Ovary (tissue), 7 donors: ENCODE measurements at regions not wholly inside any gene's neighbourhood (a gene's known extent, or its start where the extent isn't known, plus 50 kb on each side); places are given as distances from the start of the nearest gene placed in this dataset.
"Not testable (repeated sequence)": the region's sequence is repeated elsewhere in the genome, so short reads cannot be mapped to it uniquely, and the experiment has no call there.

ENCODE experiments used
- DNase-seq, 5 donors: peaks; one replicate each; pipeline ENCODE4 v3.0.0-alpha.2; 2019 to 2020
- H3K27ac ChIP-seq, 2 donors: fragments of 200-600 bp; one replicate each; pipeline versions ENCODE4 v1.5.1 to v1.8.0; 2019 to 2022
- H3K27me3 ChIP-seq: fragments of 200-600 bp; one replicate; pipeline ENCODE4 v1.8.0; 2022
- H3K36me3 ChIP-seq: fragments of 200-600 bp; sonication (generic); one replicate; pipeline ENCODE4 v1.5.1; 2019
- H3K4me1 ChIP-seq: one replicate; pipeline ENCODE4 v1.8.1; 2013; ENCODE audit warnings: mild to moderate bottlenecking, moderate library complexity; ENCODE audit not compliant: insufficient read depth
- H3K4me3 ChIP-seq: fragments of 200-600 bp; sonication (generic); one replicate; pipeline ENCODE4 v1.5.1; 2017
- H3K9me3 ChIP-seq, 2 donors: fragments of 200-600 bp in 1 of 2; sonication (generic) in 1 of 2; one replicate each; pipeline versions ENCODE4 v1.5.1 to v1.8.1; 2013 to 2019; ENCODE audit warnings: mild to moderate bottlenecking in 1 of 2, moderate library complexity in 1 of 2
- CTCF ChIP-seq, 3 donors: fragments of 450-650 bp in 2 of 3; fragments of 200-600 bp in 1 of 3; IDR thresholded peaks; one replicate each; pipeline versions ENCODE4 v1.5.1 to v1.8.0; 2016 to 2022; ENCODE audit warnings: antibody characterized with exemption in 3 of 3, mild to moderate bottlenecking in 1 of 3
- EP300 ChIP-seq: sonication (generic); formaldehyde crosslinking; IDR thresholded peaks from one replicate; pipeline ENCODE4 v1.6.1; 2017; ENCODE audit warnings: antibody characterized with exemption
- POLR2A ChIP-seq: fragments of 450-650 bp; IDR thresholded peaks from one replicate; pipeline ENCODE4 v1.6.1; 2017; ENCODE audit warnings: antibody characterized with exemption, mild to moderate bottlenecking, moderate library complexity
- WGBS, 3 donors: extraction: QIAGEN DNeasy Blood & Tissue Kit in 1 of 3; methylation state at CpG; one replicate each; pipeline versions ENCODE4 v1.1.5 to v1.1.7; 2013 to 2017; 5-methylcytosine and 5-hydroxymethylcytosine counted together
- intact Hi-C, 4 donors: fragments of 100-400 bp; cut with DNase I; formaldehyde crosslinking; loops; one replicate each; pipeline versions ENCODE4 v1.11.0 to v1.15.1; 2022 to 2023
- donor health status: DM: no; HTN: no; CAD: no; lungs with moderate emphysema.
- donor health status: DM: no; HTN: no; CAD: no.
- donor health status: Bipolar disorder and iron deficiency.
- donor health status: DM: no; HTN: no; CAD: no.
- donor health status: DM: yes; HTN: yes; CAD: no.

DNA sequence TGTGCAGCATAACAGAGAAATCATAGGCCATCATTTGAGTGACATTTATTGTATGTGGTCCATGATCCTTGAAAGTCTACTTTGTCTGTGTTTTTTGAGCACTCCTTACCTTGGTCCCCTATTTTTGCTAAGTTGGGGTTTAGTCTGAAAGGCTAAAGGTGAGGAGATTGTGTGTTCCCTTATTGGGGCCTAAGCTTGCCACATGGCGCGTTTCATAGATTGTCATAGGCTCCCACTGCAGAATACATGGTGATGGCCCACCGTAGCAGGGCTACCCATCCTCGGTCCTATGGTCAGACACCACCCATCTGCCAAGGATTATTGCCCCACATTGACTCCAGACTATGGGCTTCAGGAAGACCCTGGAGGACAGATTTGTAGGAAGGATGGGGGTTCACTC is 117.0 kb upstream of the ZSWIM2 start:
- Histone ChIP-seq H3K4me1 (no peaks in the 10 kb centered on the region), H3K9me3 (no peaks in the 10 kb centered on the region), H3K27me3 (no peaks in the 10 kb centered on the region), H3K4me3 (no peak overlapping the region), H3K36me3 (no peaks in the 10 kb centered on the region), H3K27ac (no peak overlapping the region)
- TF ChIP-seq POLR2A (no peak), EP300 (no peak), CTCF (IDR thresholded peaks at IDR 0.05) (no peak)
- no peak for DNase-seq
- intact Hi-C loops: no loop called here
- 92 to 100% (median 95%) methylated on average over 4 of the region's 4 CpGs for WGBS, 3 donors

- Histone ChIP-seq H3K4me1 (no peaks in the 10 kb centered on the region), H3K36me3 (no peaks in the 10 kb centered on the region), H3K9me3 (no peaks in the 10 kb centered on the region), H3K27me3 (no peaks in the 10 kb centered on the region), H3K4me3 (no peak overlapping the region), H3K27ac (no peak overlapping the region)
- TF ChIP-seq EP300 (no peak), POLR2A (no peak), CTCF (IDR thresholded peaks at IDR 0.05) (no peak)
- no peak for DNase-seq
- intact Hi-C loops: no loop called here
- 96 to 98% (median 97%) methylated on average over 45 to 46 of the region's 46 CpGs for WGBS, 3 donors
Measured at GRCh38 chr2:186962085-186962747, 113.2 kb upstream of the ZSWIM2 start.

- DNase-seq, H3K27ac ChIP-seq, intact Hi-C loops, H3K4me1 ChIP-seq, H3K9me3 ChIP-seq, H3K4me3 ChIP-seq, H3K27me3 ChIP-seq, H3K36me3 ChIP-seq: not testable (repeated sequence)
- WGBS, 3 donors: 89 to 92% (median 91%) methylated on average over 5 of the region's 5 CpGs
Measured at GRCh38 chr2:186960241-186960640, 111.3 kb upstream of the ZSWIM2 start.

DNA sequence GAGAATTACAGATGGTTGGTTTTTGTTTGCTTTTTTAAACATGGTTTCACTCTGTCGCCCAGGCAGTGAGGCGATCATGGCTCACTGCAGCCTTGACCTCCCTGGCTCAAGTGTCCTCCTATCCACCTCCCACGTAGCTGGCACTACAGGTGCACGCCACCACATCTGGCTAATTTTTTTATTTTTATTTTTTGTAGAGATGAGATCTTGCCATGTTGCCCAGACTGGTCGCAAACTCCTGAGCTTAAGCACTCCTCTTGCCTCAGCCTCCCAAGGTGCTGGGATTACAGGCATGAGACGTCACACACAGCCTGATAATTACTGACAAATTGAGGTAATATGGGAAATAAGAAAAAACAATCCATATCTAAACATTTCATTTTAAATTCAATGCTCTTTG is 110.5 kb upstream of the ZSWIM2 start:
- Histone ChIP-seq H3K27me3 (no peaks in the 10 kb centered on the region), H3K4me1 (no peaks in the 10 kb centered on the region), H3K9me3 (no peaks in the 10 kb centered on the region), H3K4me3 (no peak overlapping the region), H3K36me3 (no peaks in the 10 kb centered on the region), H3K27ac (no peak overlapping the region)
- DNase-seq: no peak
- no peak for TF ChIP-seq EP300
- TF ChIP-seq CTCF (IDR thresholded peaks at IDR 0.05): no peak
- TF ChIP-seq POLR2A: no peak
- WGBS, 3 donors: 66 to 83% (median 70%) methylated on average over 6 of the region's 6 CpGs
- intact Hi-C loops: no loop called here

GRCh38 chr2:186950694-186951093 is 101.7 kb upstream of the ZSWIM2 start:
- Histone ChIP-seq H3K27ac (no peak overlapping the region), H3K9me3 (no peaks in the 10 kb centered on the region), H3K27me3 (no peaks in the 10 kb centered on the region), H3K4me1 (no peaks in the 10 kb centered on the region), H3K36me3 (no peaks in the 10 kb centered on the region), H3K4me3 (no peak overlapping the region)
- no peak for TF ChIP-seq POLR2A
- no peak for TF ChIP-seq CTCF (IDR thresholded peaks at IDR 0.05)
- no peak for TF ChIP-seq EP300
- no peak for DNase-seq
- intact Hi-C loops: no loop called here
- WGBS, 3 donors: 89 to 97% (median 94%) methylated on average over 3 of the region's 3 CpGs
